NT2/D1 (cell line): ENCODE measurements at regions not wholly inside any gene's neighbourhood (a gene's known extent, or its start where the extent isn't known, plus 50 kb on each side); places are given as distances from the start of the nearest gene placed in this dataset.

Experiments
- SUZ12 ChIP-seq: IDR thresholded peaks from 2 replicates; pipeline ENCODE4 v1.6.1; 2011; ENCODE audit not compliant: insufficient read length, insufficient read depth; ENCODE audit errors: extremely low read depth
- YY1 ChIP-seq: IDR thresholded peaks from 2 replicates; pipeline ENCODE4 v1.6.1; 2011; ENCODE audit not compliant: insufficient read length, insufficient read depth
- ZNF274 ChIP-seq: IDR thresholded peaks from 2 replicates; pipeline ENCODE4 v1.6.1; 2011; ENCODE audit warnings: mild to moderate bottlenecking, low read depth, low read length

- TF ChIP-seq ZNF274 (no peak), YY1 (no peak), SUZ12 (no peak)
These were observed 238.0 kb upstream of the PPP2R2D start for GRCh38 chr10:131662851-131663250.
